Middle frontal gyrus (tissue), 1 donor: ENCODE measurements at regions not wholly inside any gene's neighbourhood (a gene's known extent, or its start where the extent isn't known, plus 50 kb on each side); places are given as distances from the start of the nearest gene placed in this dataset.

Experiments
- DNase-seq: peaks from one replicate; pipeline ENCODE4 v3.0.0-alpha.2; 2015; ENCODE audit warnings: low spot score; ENCODE audit errors: extremely low spot score

GRCh38 chr9:2311920-2312319, 296.8 kb downstream of the SMARCA2 start:
- no peak for DNase-seq

DNA sequence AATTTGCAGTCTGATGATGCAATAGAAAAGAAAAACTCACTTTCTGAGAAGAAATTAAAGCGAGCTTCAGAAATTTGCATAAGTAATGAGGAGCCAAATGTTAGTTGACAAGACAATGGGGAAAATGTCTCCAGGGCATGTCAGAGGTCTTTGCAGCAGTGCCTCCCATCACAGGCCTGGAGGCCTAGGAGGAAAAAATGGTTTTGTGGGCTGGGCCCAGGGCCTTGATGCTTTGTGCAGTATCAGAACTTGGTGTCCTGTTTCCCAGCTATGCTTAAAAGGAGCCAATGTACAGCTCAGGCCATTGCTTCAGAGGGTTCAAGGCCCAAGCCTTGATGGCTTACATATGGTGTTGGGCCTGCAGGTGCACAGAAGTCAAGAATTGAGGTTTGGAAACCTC, 298.4 kb downstream of the SMARCA2 start:
- DNase-seq: no peak

DNA sequence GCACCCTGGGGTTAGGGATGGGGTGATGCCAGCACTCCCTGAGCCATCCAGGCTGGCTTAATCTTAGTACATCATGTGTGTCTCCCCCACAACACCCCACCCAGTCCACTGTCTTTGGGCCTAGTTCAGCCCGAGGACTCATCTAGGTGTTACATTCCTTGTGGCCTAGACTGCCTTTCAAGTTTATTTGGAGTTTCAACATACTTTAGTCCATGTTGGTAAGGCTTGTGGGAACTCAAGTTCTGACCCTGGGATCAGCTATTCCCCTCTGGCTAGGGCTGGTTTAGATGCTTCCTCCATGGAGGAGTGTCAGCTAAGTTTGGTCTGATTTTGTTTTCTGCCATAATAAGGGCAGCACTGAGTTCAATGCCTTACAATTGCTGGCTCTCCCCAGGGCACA, 302.4 kb downstream of the SMARCA2 start:
- no peak for DNase-seq

- no peak for DNase-seq
These were observed 302.2 kb upstream of the VLDLR start for GRCh38 chr9:2319421-2319820.

GRCh38 chr9:2320114-2320513, 301.5 kb upstream of the VLDLR start:
- DNase-seq: no peak

- no peak for DNase-seq
These were observed 301.0 kb upstream of the VLDLR start for GRCh38 chr9:2320632-2321031.

GRCh38 chr9:2321523-2322148, 300.0 kb upstream of the VLDLR start:
- no peak for DNase-seq

GRCh38 chr9:2324742-2325141, 296.8 kb upstream of the VLDLR start:
- no peak for DNase-seq

- no peak for DNase-seq
These were observed 288.9 kb upstream of the VLDLR start for GRCh38 chr9:2332663-2333062.

DNA sequence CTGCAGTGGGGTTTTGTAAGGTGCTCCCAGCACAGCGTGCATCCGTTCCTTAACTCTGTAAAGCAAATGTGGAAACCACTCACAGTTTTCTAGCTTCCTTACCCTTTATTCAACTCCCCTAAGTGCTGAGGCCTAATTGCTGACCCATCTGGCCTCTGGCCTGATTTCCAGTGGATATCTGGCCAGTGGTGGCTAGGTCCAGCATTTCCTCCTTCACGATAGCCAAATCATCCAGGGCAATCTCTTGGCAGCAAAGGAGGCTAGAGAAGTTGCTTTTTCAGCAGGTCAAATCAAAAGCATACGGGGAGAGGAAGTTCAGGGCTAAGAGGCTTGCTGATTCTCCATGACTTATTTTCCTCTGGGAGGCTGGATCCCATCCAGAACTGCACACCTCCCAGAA, 286.3 kb upstream of the VLDLR start:
- DNase-seq: no peak

- DNase-seq: no peak
These were observed 285.5 kb upstream of the VLDLR start for GRCh38 chr9:2336055-2336454.

DNA sequence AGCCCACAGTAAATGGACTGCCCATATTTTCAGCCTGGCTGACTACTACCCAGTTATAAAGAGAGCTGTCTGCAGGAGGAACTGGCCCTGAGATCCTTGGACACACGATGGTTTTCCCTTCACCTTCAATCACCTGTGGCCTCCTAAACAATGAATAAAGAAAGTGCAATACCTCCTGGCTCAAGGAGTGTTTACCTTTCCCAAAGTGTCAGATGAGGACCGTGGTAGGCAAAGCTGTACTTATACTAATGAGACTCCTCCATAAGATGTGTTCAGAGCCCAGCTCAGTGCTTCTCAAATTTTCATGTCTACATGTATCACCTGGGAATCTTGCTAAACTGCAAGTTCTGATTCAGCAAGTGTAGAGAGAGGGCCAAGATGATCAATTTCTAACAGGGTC, 284.5 kb upstream of the VLDLR start:
- no peak for DNase-seq

DNA sequence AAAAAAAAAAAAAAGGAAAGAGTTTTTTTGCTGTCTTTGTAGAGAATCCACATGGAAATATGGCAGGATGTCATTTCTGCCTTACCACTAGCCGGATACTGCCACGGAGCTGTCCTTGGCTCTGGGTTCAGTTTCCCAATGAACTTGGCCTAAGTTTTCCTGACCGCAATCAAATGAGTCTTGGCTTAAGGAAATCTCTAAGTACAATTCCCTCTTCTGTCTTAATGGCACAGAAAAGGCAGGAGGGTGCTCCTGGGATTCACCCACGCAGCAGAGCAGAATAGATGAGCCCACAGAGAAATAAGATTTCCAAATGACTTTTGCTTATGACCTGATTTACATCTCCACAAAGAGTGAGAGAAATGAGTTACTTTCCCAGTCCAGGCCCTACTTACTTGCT, 284.0 kb upstream of the VLDLR start:
- no peak for DNase-seq

- no peak for DNase-seq
These were observed 282.7 kb upstream of the VLDLR start for GRCh38 chr9:2338777-2339365.

GRCh38 chr9:2339416-2339815, 282.2 kb upstream of the VLDLR start:
- no peak for DNase-seq

- no peak for DNase-seq
These were observed 281.4 kb upstream of the VLDLR start for GRCh38 chr9:2340046-2340760.

DNA sequence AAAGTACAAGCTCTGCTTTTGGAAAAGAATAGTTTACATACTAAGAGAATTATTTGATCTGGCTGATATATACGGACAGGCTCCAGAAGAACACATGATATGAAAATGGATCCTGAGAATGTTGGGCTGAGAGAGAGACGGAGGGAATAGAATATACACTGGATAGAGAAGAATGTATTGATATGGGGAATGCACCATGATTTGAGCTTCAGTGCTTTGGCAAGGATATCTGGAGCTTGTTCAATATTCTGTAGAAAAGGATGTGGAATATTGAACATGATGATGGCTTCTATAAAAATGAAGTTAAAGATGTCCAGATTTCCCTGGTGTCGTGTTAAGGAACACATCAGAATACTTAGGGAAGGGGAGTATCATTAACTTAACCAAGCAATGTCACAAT, 280.5 kb upstream of the VLDLR start:
- no peak for DNase-seq

DNA sequence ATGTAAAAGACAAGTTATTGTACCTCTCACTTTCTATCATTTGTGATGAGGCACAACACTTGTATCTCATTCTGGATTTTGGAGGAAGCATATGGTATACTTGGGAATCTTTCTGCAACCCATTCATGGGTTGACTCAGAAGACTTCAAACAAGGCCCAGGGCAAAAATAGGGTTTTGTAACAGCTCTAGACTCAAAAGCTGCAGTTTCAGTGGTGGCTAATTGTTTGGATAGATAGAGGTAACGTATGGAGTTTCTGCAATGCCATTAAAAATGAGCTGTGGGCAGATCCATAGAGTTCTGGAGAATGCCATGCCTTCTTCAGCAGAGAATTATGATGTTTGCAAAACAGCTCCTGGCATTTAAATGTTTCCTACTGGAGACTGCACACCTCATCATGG, 279.6 kb upstream of the VLDLR start:
- no peak for DNase-seq

- DNase-seq: no peak
These were observed 277.8 kb upstream of the VLDLR start for GRCh38 chr9:2343756-2344155.

DNA sequence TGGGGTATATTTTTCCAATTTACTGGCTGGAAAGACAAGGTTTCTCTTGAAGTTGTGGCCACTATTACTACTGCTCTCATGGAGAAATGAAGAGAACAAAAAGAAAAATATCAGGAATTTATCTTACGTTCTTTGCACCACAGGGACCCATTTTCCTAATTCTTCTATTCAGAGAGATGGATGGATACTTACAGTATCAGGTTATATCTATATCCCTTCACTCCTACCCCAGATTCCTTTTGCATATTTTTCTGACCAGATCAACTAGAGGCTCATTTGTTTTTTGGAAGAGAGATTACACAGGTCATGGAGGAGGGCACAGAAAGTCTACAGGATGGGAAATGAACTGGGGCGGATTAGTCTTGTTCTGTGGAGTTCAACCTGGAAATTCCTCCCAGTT, 277.2 kb upstream of the VLDLR start:
- no peak for DNase-seq

- no peak for DNase-seq
These were observed 276.6 kb upstream of the VLDLR start for GRCh38 chr9:2345013-2345412.

- DNase-seq: no peak
These were observed 275.2 kb upstream of the VLDLR start for GRCh38 chr9:2346277-2346913.

GRCh38 chr9:2351324-2351723, 270.3 kb upstream of the VLDLR start:
- no peak for DNase-seq
